GM18498 (cell line): ENCODE measurements at regions not wholly inside any gene's neighbourhood (a gene's known extent, or its start where the extent isn't known, plus 50 kb on each side); places are given as distances from the start of the nearest gene placed in this dataset.

Source experiments
- ATAC-seq: cut with Tn5 transposase; IDR thresholded peaks from one replicate; pipeline ENCODE4 v1.9.1; 2021; ENCODE audit warnings: mild to moderate bottlenecking, moderate library complexity; ENCODE audit not compliant: unreplicated experiment

- no peak for ATAC-seq
Observed at GRCh38 chr18:72368308-72368707, 175.8 kb downstream of the CBLN2 start.

DNA sequence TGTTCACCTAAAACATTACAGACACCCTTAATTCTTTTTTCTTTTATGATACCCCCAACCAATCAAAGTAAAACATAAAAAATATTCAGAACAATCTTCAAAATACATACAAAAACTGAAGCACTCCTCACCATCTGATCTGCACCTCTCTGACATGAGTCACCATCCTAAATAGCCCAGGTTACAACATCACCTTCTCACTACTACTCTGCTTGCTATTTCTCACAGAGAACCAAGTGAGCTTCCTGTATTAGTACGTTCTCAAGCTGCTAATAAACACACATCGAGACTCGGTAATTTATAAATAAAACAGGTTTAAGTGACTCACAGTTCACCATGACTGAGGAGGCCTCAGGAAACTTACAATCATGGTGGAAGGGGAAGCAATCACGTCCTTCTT lies 183.5 kb downstream of the CBLN2 start:
- no peak for ATAC-seq

- ATAC-seq = no peak
Observed at GRCh38 chr18:72342933-72343332, 201.2 kb downstream of the CBLN2 start.

DNA sequence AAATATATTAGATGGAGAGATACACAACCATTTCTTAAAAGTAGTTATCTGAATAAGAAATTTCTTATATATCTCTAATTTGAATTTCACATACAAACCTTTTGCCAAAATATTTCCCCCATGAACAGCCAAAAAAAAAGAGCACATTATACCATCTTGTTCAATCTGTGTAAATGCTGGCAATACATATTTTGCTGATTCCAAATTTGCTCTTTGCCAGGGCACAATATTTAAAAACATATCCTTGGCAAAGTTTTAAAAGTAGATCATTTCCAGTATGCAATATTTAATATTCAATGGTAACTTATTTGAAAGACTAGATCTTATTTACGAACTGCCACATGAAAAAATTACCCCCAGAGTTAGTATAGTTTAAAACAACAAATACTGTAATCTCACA lies 204.2 kb downstream of the CBLN2 start:
- ATAC-seq = no peak

GRCh38 chr18:72336786-72337185 lies 207.4 kb downstream of the CBLN2 start:
- no peak for ATAC-seq

GRCh38 chr18:72329533-72329932 lies 214.6 kb downstream of the CBLN2 start:
- ATAC-seq = no peak

GRCh38 chr18:72325307-72325706 lies 218.8 kb downstream of the CBLN2 start:
- ATAC-seq = no peak

DNA sequence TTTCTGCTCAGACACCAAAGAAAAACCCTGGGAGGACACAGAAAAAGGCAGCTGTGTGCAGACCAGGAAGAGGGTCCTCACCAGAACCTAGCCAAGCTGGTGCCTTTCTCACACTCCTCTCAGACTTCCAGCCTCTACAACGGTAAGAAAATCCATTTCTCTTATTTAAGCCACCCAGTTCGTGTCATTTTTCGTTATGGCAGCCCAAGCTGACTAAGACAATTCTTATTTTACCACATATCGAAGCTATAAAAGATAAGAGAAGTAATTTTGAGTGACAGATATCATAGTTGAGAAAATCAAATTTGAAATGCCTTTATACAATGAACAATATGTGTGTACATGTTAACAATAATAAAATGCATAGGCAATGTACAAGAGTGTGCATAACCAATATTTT lies 219.5 kb downstream of the CBLN2 start:
- no peak for ATAC-seq

DNA sequence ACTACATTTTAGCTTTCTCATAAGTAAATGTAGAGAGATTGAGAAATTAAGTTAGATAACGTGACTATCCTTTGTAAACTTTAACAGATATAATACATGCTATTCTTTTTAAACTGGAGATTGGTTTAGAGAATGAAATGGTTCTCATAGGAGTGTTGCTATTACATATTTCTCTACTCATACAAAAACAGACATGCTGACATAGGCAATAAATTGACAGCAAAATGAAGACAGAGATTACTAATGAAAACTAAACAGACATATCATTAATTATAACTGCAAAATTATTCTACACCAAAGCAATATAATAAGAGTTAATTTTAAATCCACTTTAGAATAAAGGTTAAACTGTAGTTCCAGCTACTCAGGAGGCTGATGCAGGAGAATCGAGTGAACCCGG lies 227.6 kb downstream of the CBLN2 start:
- ATAC-seq = no peak

DNA sequence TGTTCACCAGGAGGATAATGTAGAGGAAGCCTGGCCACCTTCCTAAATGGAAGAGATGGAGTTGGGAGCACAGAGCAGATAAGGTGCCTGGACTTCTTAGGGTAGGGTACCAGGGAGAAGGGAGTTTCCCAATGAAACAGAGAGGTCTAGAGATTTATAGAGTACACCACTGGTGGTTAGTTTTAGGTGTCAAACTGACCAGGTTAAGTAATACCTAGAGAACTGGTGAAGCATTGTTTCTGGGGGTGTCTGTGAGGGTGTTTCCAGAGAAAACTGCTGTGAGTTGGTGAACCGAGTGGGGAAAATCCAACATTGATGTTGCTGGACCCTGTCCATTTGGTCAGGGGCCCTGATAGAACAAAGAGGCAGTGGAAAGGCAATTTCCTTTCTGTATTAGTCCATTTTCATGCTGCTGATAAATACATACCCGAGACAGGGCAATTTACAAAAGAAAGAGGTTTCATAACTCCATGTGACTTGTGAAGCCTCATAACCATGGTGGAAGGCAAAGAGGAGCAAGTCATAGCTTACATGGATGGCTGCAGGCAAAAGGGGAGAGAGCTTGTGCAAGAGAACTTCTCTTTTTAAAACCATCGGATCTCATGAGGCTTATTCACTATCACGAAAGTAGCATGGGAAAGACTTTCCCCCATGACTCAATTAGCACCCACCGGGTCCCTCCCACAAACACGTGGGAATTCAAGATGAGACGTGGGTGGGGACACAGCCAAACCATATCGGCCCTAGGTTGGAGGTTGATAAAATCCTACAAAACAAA lies 260.8 kb downstream of the CBLN2 start:
- ATAC-seq = no peak

- no peak for ATAC-seq
Observed at GRCh38 chr18:72273025-72273424, 271.1 kb downstream of the CBLN2 start.

- no peak for ATAC-seq
Observed at GRCh38 chr18:72261590-72261989, 282.6 kb downstream of the CBLN2 start.

DNA sequence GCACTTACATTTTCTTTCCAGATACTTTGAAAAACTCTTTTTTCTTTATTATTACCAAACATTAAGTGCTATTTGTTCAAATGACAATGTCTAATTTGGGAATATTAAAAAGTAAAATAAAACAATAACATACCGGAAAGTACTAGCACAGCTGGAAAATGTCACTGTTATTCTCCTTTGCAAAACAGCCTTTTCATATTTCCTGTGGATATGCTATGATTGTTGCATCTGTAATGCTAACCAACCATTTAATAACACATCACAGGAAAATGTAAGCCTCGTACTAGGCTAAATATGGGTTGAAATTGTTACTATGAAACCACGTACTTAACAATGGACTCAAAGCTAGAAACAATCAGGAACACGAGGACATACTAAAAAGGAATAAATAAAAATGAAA lies 298.1 kb downstream of the CBLN2 start:
- ATAC-seq = no peak

GRCh38 chr18:72235422-72235821 lies 308.7 kb downstream of the CBLN2 start:
- no peak for ATAC-seq

- ATAC-seq = no peak
Observed at GRCh38 chr18:72233106-72233505, 311.0 kb downstream of the CBLN2 start.

- ATAC-seq = no peak
Observed at GRCh38 chr18:72232644-72233043, 311.5 kb downstream of the CBLN2 start.

GRCh38 chr18:72225958-72226357 lies 318.2 kb downstream of the CBLN2 start:
- ATAC-seq = no peak

- no peak for ATAC-seq
Observed at GRCh38 chr18:72223733-72224132, 320.4 kb downstream of the CBLN2 start.

DNA sequence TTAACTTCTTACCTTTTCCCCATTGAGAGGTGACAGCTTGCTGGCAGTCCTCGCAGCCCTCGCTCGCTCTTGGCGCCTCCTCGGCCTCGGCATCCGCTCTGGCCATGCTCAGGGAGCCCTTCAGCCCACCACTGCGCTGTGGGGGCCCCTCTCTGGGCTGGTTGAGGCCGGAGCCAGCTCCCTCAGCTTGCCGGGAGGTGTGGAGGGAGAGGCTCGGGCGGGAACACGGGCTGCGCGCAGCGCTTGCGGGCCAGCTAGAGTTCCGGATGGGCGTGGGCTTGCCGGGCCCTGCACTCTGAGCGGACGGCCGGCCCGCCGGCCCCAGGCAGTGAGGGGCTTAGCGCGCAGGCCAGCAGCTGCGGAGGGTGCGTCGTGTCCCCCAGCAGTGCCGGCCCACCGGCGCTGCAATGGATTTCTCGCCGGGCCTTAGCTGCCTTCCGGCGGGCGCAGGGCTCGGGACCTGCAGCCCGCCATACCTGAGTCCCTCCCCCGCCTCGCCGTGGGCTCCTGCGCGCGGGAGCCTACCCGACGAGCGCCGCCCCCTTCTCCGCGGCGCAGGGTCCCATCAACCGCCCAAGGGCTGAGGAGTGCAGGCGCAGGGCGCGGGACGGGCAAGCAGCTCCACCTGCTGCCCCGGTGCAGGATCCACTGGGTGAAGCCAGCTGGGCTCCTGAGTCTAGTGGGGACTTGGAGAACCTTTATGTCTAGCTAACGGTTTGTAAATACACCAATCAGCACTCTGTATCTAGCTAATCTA lies 335.0 kb downstream of the CBLN2 start:
- no peak for ATAC-seq

- no peak for ATAC-seq
Observed at GRCh38 chr18:72207280-72207679, 336.9 kb downstream of the CBLN2 start.

GRCh38 chr18:72206814-72207213 lies 337.3 kb downstream of the CBLN2 start:
- no peak for ATAC-seq

DNA sequence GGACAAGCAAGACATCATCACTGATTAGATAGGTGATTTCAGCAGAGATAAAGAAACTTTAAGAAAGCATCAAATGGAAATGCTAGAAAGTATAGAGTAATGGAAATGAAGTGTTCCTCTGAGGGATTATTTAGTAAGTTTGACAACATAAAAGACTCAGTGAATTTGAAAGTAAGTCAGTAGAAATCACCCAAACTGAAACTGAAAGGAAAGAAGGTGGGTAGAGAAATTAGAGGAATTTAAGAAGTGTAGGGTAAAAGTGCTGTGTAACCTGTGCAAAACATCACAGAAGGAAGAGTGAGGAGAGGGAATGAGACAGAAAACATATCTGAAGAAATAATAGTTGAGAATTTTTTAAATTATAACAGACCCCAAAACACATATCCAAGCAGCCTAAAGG lies 343.1 kb downstream of the CBLN2 start:
- ATAC-seq = no peak
